Cerebellar nuclear complex (tissue), 1 donor: ENCODE measurements at regions not wholly inside any gene's neighbourhood (a gene's known extent, or its start where the extent isn't known, plus 50 kb on each side); places are given as distances from the start of the nearest gene placed in this dataset.

Experiments used
- DNase-seq, 2 experiments: peaks; one replicate each; lab custom pipeline; 2025; lab: John Stamatoyannopoulos, UW

DNA sequence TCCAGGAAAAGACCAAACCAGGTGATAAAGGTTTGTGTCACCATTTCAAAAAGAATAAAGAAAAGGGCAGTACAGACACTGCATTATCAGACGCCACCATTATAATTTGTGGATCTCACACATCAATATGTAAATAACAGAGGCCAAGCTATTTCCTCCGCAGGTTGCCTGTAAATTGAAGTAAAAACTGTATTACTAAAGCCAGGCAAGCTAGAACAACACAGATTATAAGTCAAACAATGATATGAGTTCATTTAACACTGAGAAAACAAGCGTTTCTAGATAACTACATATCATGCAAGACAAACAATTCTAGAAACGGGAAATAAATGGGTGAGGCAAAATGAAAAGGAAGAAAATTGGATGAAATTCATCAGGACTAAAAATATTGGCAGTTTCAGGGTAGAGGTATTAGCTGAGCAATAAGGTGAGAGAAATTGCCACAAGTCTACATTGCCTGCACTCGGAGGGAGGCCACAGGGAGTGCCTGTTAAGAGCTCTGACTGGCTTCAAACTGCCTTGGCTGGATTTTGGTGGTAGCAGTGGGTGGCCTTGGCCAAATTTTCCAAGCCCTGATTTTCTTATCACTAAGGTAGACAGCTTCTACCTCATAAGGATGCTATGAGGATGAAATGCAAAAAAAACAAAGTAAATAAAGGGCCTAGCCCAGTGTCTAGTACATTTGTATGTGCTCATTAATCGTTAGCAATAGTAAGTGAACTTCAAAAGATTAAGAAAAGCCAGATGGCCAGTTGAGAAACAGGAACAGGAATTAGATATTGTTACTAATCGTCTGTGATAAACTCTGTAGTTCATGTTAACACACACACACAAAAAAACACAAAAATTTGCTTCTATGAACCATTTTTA, 240.0 kb upstream of the NFE2L3 start:
- no peak for DNase-seq

DNA sequence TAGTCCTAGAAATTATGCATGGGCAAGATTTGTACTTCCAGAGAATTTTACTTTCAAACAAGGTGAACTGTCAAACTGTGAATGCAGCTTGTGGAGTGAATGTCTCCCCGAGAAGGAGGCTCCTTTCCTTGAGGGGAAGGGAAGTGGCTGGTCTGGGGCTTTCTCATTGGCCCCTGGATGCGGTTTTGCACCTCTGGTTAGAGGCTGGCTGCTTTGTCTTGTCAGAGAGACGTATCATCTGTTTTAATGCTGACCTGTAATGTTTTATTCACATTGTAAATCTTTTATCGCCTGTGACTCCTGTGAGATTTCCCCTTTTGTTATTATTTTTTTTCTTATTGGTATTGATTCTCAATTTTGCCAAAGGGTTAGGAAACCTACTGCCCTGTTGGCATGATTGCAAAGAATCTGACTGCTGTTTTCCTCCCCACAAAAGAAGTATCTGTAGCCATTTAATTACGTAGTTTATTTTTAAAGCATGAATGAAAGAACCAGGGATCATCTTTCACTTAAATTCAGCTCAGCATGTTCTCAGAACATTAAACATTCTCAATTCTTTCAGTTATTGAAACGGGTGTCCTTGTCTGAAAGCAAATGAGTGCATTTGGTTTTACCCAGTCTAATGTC, 238.3 kb upstream of the NFE2L3 start:
- no peak for DNase-seq

DNA sequence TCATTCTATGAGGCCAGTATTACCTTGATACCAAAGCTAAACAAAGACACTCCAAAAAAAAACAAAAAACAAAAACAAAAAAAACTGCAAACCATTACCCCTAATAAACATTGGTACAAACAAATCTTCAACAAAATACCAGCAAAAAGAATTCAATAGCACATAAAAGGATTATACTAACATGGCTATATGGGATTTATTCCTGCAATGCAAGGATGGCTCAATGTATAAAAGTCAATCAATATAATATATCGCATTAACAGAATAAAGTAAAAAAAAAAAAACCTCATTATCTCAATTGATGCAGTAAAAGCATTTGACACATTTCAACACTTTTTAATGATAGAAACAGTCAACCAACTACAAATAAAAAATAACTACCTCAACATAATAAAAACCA, 233.3 kb upstream of the NFE2L3 start:
- DNase-seq, result no peak

DNA sequence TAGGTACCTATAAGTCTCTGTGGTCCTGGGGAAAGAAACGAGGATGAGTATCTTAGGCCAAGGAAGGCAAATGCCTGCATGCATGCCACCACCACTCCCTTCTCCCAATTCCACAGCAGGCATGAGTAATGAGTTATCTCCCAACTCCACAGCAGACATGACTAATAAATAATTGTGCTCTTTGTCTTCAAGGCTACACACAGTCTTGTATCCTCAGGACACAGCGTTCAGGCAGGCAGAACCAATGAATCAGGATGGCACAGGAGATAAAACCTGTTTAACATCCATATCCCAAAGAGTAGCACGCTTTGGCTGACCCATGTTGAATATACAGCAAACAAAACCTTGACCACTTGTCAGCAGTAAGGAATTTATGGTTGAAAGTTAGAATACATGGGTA, 229.7 kb upstream of the NFE2L3 start:
- no peak for DNase-seq

DNA sequence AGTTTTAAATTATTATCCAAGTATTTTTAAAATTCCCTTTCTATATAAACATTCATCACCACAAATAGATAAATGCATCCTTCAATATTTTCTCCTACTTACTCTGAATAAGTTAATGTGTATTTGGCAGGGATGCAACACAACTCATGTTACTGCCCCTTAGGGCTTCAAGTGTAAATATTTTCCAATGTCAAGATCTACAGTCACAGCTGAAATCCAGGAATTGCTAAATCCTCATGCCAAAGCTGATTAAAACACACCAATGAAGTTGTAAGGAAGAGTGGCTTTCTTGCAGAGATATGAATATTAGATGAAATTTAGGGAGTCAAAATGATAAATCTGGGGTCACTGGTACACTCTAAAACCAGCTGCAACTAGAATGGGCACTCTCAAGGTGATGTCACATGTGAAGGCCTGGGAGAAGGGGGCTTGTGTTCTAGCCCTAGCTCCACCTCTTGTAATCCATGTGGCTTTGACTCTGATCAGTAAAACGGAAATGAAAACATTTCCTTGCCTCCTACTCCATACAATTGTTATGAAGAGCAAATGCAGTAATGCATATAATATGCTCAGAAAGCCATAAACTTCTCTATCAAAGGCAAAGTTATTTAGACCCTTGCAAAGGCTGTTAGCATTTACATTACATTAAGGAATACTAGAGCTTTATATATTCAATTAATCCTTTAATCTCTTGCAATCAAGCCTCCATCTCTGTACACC, 228.1 kb upstream of the NFE2L3 start:
- no peak for DNase-seq

DNA sequence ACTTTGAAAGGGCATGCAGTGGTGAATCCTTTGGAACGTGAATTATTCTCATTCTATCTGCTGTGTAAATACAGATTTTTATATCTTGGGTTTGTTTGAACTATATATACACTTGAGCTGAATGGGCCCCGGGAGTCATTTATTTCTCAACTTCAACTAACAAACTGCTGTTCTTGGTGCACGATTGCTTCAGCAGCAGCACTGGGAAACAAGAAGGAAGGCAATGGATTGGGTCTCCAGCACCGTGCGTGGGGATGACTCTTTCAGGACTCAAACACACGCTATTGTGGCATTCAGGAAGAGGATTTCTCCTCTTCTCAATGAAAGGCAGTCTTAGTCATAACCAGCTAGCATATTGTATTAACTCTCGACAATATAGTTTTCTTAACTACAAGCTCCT, 226.0 kb upstream of the NFE2L3 start:
- DNase-seq, result no peak

DNA sequence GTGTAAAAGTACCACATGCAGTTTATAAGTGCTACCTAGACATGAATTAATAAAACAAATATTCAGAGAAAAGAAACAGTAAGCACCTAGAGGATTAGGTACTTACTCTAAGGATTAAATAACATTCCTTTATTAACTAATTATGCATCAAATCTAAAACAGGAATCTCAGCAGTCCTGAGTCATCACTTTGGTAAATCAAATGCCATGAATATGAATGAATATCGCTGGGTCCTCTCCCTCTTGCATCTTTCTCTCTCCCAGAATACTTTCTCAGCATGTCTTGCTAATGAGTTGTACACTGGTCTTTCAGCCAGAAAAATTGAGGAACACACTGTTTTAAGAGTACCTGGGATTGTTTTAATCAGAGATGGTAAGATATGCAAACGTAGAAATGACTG, 225.5 kb upstream of the NFE2L3 start:
- DNase-seq, result no peak

DNA sequence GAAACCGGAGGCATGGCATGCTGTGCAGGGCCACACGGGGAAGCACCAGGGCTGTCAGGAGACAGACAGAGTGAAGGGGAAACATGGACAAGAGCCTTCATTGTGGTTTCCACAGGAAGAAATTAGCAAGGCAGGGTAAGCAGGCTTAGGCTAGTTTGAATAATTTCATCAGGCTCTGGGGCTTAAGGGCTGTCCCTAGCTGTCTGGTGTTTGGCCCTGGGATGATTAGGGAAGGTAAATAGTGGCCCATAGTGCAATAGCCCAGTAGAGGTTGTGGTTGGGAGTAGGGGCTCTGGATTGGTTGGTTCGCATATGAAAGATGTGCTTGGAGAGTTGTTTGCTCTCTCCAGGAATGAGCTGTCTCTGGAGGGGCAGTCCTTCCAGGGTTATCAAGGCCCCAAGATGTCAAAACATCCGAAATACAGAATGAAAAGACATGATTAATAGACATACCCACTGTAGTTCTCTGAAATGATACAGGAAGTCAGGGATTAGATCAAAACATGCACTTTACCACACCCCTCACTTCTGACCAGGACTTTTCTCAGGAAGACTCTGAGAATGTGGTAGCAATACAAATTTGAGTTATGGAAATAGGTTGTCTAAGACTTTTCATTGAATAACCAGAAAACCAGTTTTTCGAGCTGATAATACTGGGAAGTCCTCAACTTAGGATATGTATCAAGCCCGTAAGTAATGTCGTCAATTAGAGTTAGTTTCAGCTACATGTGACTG, 224.9 kb upstream of the NFE2L3 start:
- no peak for DNase-seq

DNA sequence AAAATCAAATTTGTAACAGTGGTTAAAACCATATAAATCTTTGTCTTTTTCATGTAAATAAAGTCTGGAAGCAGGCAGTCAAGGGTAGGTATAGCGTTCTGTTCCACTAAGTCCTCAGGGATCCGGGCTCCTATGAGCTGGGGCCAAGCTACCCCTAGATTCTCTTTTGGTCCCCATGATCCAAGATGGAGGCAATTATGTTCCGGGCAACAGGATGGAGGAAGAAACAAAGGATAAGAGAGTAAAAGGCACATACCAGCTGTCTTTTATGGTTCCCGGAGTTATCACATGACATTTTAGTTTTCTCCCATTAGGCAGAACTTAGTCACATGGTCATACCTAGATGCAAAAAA, 224.4 kb upstream of the NFE2L3 start:
- no peak for DNase-seq

DNA sequence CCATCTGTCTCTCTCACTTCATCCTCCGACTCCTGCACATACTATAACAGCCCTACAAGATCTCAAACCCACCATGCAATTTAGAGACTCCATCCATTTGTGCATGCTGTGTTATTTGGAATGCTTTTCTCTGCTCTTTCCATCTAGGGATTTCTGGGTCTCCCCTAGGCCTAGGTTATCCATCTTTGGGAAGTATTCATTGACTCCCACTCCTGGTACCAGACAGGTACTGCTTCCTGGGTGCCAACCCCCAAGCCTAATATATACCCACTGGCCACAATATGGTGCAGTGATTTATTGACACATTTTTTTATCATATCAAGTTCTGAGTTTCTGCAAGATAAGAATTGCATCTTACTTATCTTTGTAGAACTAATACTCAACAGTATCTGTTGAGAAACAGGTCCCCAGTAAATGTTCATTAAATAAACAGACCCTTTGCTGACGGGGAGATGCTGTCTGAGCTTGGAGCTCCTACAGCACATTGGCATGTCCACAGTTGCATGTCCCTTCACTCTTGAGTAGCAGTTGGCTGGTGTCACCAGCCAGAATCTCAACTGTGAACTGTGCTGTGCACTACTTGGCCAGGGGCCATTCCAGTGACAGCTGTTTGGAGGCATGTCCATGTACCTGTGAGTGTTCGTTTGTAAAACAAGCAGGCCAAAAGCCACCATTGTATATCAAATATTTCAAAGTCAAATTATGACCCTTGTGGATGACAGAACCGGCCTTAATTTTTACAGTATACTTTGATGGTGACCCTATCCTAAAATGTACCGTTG, 223.3 kb upstream of the NFE2L3 start:
- DNase-seq, result no peak

DNA sequence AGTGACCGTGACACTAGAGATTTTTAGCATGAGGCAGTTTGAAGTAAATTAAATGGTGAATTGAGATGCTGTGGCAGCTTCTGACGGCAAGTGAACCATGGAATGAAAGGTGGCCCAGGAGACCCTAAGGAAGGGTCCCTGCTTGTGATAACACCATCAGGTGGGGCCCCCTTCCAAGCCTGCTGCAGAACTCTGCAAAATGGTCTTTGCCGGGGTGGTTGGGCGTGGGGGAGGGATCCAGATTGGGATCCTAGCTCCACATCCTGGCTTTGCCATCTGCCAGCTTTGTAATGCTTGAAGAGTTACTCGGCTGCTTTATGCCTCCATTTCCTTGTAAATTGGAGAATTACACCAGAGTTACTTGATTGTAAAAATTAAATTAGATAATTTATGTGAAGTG, 222.6 kb upstream of the NFE2L3 start:
- no peak for DNase-seq

DNA sequence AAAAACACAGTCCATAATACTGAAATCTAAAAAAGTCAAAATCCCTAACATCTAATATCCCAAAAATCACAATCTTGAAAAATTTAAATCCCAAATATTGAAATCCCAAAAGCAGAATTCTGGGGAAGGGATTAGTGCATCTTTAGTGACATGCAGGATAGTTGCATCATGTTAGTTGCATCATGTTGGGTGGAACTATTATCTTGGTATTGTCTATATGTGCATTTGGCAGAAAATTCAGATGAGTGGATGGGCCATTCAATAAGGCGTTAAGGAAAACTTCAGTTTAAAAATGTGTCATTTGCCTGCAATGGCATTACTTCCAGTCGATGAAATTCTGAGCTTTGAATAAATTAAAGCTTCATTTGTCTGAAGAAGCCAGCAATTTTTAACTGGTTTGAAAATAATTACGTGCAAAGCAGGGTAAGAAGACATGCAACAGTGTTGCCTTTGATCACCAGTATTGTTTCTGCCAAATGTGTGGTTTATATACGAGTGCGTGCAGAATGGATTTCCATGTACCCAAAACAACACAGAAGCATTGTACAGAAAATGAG, 221.4 kb upstream of the NFE2L3 start:
- no peak for DNase-seq

DNA sequence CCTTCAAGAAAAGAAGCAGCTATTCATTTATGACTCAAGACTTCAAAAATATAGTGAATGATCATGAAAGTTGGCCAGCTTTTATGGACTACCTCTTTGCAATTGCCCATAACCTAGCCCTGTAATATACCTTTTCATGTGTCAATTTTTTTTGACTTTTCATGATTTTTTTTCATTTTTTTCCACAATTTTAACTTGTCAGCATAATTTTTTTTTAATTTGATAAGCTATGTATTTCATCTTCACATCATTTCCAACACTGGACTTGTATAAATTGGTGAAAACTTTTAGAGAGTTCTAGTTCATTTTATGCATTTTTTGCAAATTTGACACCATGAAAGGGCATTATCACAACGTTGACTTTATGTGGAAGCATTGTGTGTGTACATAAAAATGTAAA, 220.8 kb upstream of the NFE2L3 start:
- DNase-seq, result no peak

DNA sequence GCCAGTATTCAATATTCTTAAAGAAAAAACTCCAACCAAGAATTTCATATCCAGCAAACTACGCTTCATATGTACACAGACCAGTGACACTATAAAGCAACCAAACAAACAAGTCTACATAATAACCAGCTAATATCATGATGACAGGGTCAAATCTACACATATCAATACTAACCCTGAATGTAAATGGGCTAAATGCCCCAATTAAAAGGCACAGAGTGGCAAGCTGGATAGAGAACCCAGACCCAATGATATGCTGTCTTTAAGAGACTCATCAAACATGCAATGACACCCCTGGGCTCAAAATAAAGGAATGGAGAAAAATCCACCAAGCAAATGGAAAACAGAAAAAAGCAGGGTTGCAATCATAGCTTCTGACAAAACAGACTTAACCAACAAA, 218.1 kb upstream of the NFE2L3 start:
- DNase-seq, result no peak

DNA sequence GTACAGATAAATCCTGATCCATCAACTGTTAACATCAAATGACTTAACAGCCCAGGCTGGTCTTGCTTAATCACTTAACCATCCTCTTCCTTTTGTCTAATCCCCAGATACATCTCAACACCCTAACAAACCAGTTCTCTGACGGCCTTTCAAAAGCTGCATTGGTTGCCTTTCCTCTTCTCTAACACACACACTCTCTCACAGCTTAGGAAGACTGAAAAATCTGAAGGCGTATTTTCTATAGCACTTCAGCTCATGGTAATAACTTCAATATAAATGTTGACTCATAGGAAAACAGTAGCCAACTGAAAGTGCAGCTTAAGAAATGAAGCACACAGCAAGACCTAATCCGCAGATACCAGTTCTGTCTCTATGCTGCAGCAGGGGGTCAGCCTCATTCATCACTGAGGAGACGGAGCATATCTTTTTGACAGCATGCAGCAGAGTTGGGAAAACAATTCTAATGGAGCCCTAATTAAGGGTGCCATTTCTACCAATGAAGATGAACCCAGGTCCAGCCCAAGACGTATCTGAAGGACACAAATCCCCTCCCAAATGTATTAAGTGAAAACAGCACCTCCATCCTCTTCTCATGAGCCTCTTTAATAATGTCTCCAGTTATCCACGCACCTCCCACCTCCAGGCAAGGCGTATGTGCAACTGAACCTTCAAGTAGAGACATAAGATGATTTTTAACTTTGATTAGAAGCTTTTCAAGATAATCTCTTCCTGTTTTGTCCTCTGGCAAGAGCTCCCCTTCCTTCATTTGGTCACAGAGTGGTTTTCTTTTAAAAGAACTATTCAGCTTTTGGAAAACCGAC, 211.7 kb upstream of the NFE2L3 start:
- DNase-seq, result no peak

DNA sequence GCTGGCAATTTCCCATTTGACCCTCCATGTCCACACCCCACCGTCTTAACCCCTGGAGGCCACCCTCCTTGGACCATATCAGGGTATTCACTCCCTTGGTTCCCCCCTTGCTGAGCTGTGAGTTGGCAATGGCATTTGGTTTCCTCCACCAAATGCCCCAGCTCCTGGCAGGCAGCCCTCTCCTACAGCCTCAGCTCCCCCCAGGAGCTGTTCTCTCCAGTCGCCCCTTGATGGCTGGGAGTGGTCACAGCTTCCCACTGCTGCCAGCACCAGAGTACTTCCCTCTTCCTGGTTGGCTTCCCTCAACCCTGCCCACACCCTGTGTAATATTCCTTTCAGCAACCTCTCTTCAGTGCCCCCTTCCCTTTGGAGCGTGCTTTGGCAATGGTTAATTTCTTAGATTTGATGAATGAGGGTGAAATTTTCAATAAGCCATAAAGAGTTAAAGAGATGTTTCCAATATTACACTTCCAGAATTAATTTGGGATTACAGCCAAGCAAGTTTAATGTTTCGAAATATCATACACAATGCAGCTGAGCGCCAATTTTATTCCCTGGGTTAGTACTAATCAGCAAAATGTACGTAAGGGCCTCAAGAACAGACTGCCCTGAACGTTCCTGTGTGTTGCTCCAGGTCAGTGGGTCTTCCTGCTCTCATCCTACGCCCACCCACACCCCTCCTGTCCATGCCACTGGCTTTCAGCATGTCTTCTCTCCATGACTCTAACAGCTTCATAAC, 207.1 kb upstream of the NFE2L3 start:
- DNase-seq, result no peak

DNA sequence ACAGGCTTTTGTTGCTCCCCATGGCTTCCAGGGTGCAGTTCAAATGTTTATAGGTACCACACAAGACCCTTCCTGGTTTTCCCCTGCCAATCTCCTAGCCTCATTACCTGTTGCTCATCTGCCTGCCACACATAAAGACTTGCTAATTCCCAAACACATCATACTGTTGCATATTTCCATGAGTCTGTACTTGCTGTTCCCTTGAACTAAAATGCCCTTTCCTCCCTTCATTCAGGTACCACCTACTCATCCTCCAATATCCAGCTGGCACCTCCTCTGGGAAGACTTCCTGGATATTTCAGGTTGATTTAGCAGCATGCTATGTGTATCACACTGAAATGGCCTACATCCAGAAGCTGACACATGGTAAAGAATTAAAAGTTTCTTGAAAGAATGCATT, 206.4 kb upstream of the NFE2L3 start:
- no peak for DNase-seq

DNA sequence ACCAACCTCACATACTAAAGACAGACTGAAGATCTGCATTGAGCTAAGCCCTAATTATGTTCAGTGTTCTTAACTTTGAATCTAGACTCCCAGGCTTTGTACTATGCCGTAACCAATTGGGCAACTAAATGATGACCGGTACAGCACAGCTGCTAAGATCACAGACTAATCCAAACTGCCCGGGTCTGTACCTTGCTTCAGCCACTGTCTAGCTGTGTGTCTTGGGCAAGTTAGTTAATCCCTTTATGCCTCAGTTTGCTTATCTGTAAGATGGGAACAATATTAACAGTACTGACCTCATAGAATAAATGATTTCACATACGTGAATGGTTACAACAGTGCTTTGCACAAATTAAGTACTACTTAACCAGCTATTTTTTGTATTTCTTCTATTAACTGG, 205.8 kb upstream of the NFE2L3 start:
- no peak for DNase-seq

DNA sequence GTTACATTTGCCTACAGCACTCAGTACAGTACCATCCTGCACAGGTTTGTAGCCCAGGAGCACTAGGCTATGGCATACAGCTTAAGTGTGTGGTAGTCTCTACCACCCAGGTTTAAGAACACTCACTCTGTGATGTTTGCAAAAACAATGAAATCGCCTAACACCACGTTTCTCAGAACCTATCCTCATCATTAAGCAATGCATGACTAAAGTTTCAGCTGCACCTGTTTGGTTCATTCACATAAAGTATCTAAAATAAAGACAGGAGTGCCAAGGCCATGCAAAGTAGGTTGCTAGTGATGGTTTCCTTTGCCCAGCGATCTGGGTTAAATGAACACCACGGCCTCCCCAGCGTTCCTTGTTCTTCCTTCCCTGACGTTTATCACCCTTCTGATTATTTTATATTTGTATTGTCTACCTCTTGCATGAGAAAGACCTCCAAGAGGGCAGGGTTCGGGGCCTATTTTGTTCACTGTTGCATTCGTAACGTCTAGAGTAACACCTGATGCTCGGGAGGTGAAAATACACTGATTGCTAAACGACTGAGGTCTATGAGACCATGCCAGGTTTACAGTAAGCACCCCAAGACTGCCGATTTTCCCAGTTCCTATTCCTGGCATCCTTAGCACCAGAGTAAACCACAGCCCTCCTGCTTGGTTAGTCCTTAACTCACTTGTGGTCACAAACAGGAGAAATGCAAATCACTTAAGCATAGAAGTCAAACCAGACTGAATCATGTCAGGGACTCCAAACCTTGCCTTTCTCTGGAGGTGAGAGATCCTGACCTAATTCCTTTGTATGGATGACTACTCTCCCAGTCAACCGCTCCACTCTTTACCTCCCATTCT, 204.1 kb upstream of the NFE2L3 start:
- no peak for DNase-seq
